Activated T-helper 1 cell treated with anti-CD3 and anti-CD28 coated beads, Interleukin-12 subunit alpha, Interleukin-12 subunit beta, Interleukin-2, Interleukin-4 antibody, amounts not matched to agents 30 ng/mL and 10 ng/mL and 1 ng/mL, durations not matched to agents 14 hours and 24 hours and 36 hours (primary cell): ENCODE measurements at regions not wholly inside any gene's neighbourhood (a gene's known extent, or its start where the extent isn't known, plus 50 kb on each side); places are given as distances from the start of the nearest gene placed in this dataset.

Experiments
- DNase-seq: peaks from one replicate; pipeline ENCODE4 v3.0.0; 2021; ENCODE audit warnings: low spot score
- H3K27ac Mint-ChIP-seq: one replicate; pipeline ENCODE4 v1.8.0; 2021; ENCODE audit warnings: mild to moderate bottlenecking, mixed read lengths
- H3K27me3 Mint-ChIP-seq: one replicate; pipeline ENCODE4 v1.8.0; 2022; ENCODE audit warnings: mild to moderate bottlenecking, moderate library complexity, mixed read lengths; ENCODE audit not compliant: insufficient read depth
- H3K36me3 Mint-ChIP-seq: one replicate; pipeline ENCODE4 v1.8.0; 2021; ENCODE audit warnings: low read depth, mixed read lengths
- H3K4me1 Mint-ChIP-seq: one replicate; pipeline ENCODE4 v1.8.0; 2021; ENCODE audit warnings: low read depth, mixed read lengths
- H3K4me3 Mint-ChIP-seq: one replicate; pipeline ENCODE4 v1.8.0; 2021; ENCODE audit warnings: mild to moderate bottlenecking, moderate library complexity, mixed read lengths
- H3K9me3 Mint-ChIP-seq: one replicate; pipeline ENCODE4 v1.8.0; 2021; ENCODE audit warnings: mixed read lengths
- intact Hi-C: fragments of 100-400 bp; cut with micrococcal nuclease; formaldehyde crosslinking; loops from one replicate; pipeline ENCODE4 v1.15.1; 2024

GRCh38 chr5:8188874-8189565 lies 320.1 kb downstream of the MTRR start:
- H3K4me1 Mint-ChIP-seq = no peaks in the 10 kb centered on the region
- H3K27me3 Mint-ChIP-seq = no peaks in the 10 kb centered on the region
- no peaks in the 10 kb centered on the region for H3K36me3 Mint-ChIP-seq
- intact Hi-C loops = no loop called here
- no peak overlapping the region for H3K27ac Mint-ChIP-seq
- no peak overlapping the region for H3K4me3 Mint-ChIP-seq
- no peak for DNase-seq
- H3K9me3 Mint-ChIP-seq = peaks cover 7% of the 10 kb centered on the region

GRCh38 chr5:8192840-8193239 lies 323.9 kb downstream of the MTRR start:
- H3K36me3 Mint-ChIP-seq = no peaks in the 10 kb centered on the region

GRCh38 chr5:8196061-8196460 lies 327.1 kb downstream of the MTRR start:
- no peaks in the 10 kb centered on the region for H3K4me1 Mint-ChIP-seq
- no peak for DNase-seq
- H3K27ac Mint-ChIP-seq = no peak overlapping the region
- H3K4me3 Mint-ChIP-seq = no peak overlapping the region
- intact Hi-C loops = no loop called here
- no peaks in the 10 kb centered on the region for H3K27me3 Mint-ChIP-seq
- peaks cover 7% of the 10 kb centered on the region for H3K9me3 Mint-ChIP-seq
- no peaks in the 10 kb centered on the region for H3K36me3 Mint-ChIP-seq

More at GRCh38 chr5:8192840-8193239, 323.9 kb downstream of the MTRR start:
- H3K4me1 Mint-ChIP-seq = no peaks in the 10 kb centered on the region
- H3K4me3 Mint-ChIP-seq = no peak overlapping the region
- no peak for DNase-seq
- H3K9me3 Mint-ChIP-seq = peaks cover 7% of the 10 kb centered on the region
- no peak overlapping the region for H3K27ac Mint-ChIP-seq
- intact Hi-C loops = no loop called here
- no peaks in the 10 kb centered on the region for H3K27me3 Mint-ChIP-seq

- no peak for DNase-seq
- Mint-ChIP-seq H3K36me3 (no peaks in the 10 kb centered on the region), H3K27ac (no peak overlapping the region), H3K4me1 (no peaks in the 10 kb centered on the region), H3K27me3 (no peaks in the 10 kb centered on the region), H3K4me3 (no peak overlapping the region), H3K9me3 (peaks cover 3% of the 10 kb centered on the region)
- intact Hi-C loops = no loop called here
These were observed 339.4 kb downstream of the MTRR start for GRCh38 chr5:8208307-8208706.

GRCh38 chr5:8209500-8209899 lies 340.6 kb downstream of the MTRR start:
- Mint-ChIP-seq H3K27ac (no peak overlapping the region), H3K4me1 (no peaks in the 10 kb centered on the region), H3K9me3 (peaks cover 3% of the 10 kb centered on the region), H3K27me3 (no peaks in the 10 kb centered on the region), H3K4me3 (no peak overlapping the region), H3K36me3 (no peaks in the 10 kb centered on the region)
- DNase-seq = no peak
- intact Hi-C loops = no loop called here

DNA sequence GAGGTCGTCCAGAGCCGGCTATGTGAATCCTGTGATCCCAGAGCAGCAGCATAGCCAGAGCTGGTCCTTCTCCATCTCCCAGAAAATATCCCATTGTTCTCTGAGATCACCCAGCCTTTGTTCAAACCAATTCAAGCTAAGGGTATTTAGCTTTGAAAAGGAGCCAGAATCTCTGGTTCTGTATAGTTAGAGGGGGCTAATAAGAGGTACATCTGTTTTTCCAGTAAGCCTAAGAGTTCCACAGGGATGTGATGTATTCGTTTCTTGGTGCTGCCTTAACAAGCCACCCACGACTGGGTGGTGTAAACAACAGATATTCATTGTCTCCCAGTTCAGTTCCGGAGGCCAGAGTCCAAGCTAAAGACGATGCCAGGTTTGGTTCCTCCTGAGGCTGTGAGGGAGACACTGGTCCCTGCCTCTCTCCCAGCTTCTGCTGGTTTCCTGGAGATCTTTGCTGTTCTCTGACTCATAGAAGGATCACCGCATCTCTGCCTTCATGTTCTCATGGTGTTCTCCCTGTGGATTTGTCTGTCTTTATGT lies 344.8 kb downstream of the MTRR start:
- no peaks in the 10 kb centered on the region for H3K4me1 Mint-ChIP-seq
- no peak for DNase-seq
- intact Hi-C loops = no loop called here
- H3K4me3 Mint-ChIP-seq = no peak overlapping the region
- no peak overlapping the region for H3K27ac Mint-ChIP-seq
- H3K36me3 Mint-ChIP-seq = no peaks in the 10 kb centered on the region
- no peaks in the 10 kb centered on the region for H3K27me3 Mint-ChIP-seq
- H3K9me3 Mint-ChIP-seq = peaks cover 3% of the 10 kb centered on the region

- no peaks in the 10 kb centered on the region for H3K36me3 Mint-ChIP-seq
- intact Hi-C loops = no loop called here
- no peaks in the 10 kb centered on the region for H3K27me3 Mint-ChIP-seq
- no peak overlapping the region for H3K4me3 Mint-ChIP-seq
- H3K9me3 Mint-ChIP-seq = no peaks in the 10 kb centered on the region
- no peak overlapping the region for H3K27ac Mint-ChIP-seq
- no peaks in the 10 kb centered on the region for H3K4me1 Mint-ChIP-seq
- no peak for DNase-seq
These were observed 348.0 kb downstream of the MTRR start for GRCh38 chr5:8216921-8217320.

- Mint-ChIP-seq H3K27me3 (no peaks in the 10 kb centered on the region), H3K27ac (no peak overlapping the region), H3K4me1 (no peaks in the 10 kb centered on the region), H3K36me3 (no peaks in the 10 kb centered on the region), H3K4me3 (no peak overlapping the region), H3K9me3 (peaks cover 7% of the 10 kb centered on the region)
- no peak for DNase-seq
- intact Hi-C loops = no loop called here
These were observed 357.2 kb downstream of the MTRR start for GRCh38 chr5:8226148-8226547.

DNA sequence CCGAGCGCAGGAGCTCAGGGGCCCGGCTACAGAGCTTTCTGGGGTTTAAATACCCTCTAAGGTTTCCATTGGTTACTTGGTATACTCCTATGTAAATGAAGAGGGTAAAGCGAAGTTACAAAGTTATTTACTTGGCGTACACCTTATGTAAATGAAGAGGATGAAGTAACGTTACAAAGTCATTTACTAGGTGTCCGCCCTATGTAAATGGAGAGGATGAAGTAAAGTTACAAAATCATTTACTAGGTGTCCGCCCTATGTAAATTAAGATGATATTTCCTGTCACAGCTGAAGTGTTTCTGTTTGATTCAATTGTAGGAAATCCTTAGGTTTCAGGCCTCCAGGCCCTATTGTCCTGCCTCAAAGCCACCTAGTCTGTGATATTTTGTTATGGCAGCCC lies 358.2 kb downstream of the MTRR start:
- Mint-ChIP-seq H3K4me3 (no peak overlapping the region), H3K4me1 (no peaks in the 10 kb centered on the region), H3K27ac (no peak overlapping the region), H3K36me3 (no peaks in the 10 kb centered on the region), H3K27me3 (no peaks in the 10 kb centered on the region), H3K9me3 (peaks cover 7% of the 10 kb centered on the region)
- intact Hi-C loops = no loop called here
- DNase-seq = no peak

DNA sequence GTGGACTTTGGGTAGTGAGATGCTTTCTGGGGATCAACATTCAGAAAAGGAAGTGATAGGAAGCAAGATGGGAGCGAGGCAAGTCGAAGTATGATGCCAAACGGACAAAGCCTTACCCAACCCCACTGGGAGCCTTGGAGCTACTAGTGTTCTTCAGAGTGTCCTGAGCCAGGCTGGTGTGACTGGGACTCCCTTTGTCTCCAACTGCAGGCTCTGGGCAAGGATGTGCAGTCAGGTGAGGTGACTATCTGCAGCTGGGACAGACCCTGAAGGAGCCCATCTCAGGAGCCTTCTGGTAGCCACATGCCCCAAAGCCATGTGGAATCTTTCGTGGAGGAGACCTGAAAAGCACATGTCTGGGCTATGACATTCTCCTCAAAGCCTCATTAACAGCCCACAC lies 360.6 kb downstream of the MTRR start:
- Mint-ChIP-seq H3K36me3 (no peaks in the 10 kb centered on the region), H3K4me3 (no peak overlapping the region), H3K4me1 (no peaks in the 10 kb centered on the region), H3K27me3 (no peaks in the 10 kb centered on the region), H3K27ac (no peak overlapping the region), H3K9me3 (no peaks in the 10 kb centered on the region)
- no peak for DNase-seq
- intact Hi-C loops = no loop called here

DNA sequence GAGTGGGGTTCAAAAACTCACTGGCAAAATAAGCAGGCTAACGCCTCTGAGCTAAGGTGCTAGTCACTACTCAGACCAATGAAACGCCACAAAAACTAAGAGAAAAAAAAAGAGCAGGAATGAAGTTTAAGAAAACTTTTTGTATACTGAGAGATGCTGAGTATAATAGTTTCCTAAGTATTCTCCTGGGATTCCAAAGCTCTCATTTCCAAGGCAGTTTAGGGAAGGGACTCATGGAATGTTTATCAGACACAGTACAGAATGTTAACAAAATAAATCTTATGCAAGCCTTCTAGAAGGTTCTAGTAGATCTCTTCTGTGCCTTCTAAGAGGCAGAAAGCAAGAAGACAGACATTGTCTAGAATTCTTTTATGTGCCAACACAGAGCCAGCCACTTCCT lies 361.9 kb downstream of the MTRR start:
- H3K27me3 Mint-ChIP-seq = no peaks in the 10 kb centered on the region
- H3K27ac Mint-ChIP-seq = no peak overlapping the region
- no peak overlapping the region for H3K4me3 Mint-ChIP-seq
- no peak for DNase-seq
- H3K4me1 Mint-ChIP-seq = no peaks in the 10 kb centered on the region
- no peaks in the 10 kb centered on the region for H3K36me3 Mint-ChIP-seq
- no peaks in the 10 kb centered on the region for H3K9me3 Mint-ChIP-seq
- intact Hi-C loops = no loop called here

DNA sequence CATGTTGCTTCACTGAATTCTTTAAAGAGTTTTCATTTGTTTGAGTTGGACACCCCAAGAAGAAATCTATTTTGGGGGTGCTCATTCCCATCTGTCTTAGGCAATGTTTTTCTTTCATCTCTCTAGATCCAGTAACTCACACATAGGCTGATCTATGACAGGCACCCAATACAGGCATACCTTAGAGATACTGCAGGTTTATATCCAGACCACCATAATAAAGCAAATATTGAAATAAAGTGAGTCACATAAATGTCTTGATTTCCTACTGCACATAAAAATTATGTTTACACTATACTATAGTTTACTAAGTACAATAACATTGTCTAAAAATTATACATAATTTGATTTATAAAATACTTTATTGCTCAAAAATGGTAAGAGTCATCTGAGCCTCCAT lies 364.5 kb downstream of the MTRR start:
- Mint-ChIP-seq H3K4me1 (no peaks in the 10 kb centered on the region), H3K9me3 (peaks cover 13% of the 10 kb centered on the region), H3K27ac (no peak overlapping the region), H3K4me3 (no peak overlapping the region), H3K36me3 (no peaks in the 10 kb centered on the region), H3K27me3 (no peaks in the 10 kb centered on the region)
- intact Hi-C loops = no loop called here
- no peak for DNase-seq

GRCh38 chr5:8234179-8234770 lies 365.3 kb downstream of the MTRR start:
- intact Hi-C loops = no loop called here
- H3K27me3 Mint-ChIP-seq = no peaks in the 10 kb centered on the region

More at GRCh38 chr5:8234179-8234770, 365.3 kb downstream of the MTRR start:
- no peak overlapping the region for H3K4me3 Mint-ChIP-seq
- no peak for DNase-seq
- H3K36me3 Mint-ChIP-seq = no peaks in the 10 kb centered on the region
- no peak overlapping the region for H3K27ac Mint-ChIP-seq
- no peaks in the 10 kb centered on the region for H3K4me1 Mint-ChIP-seq
- peaks cover 13% of the 10 kb centered on the region for H3K9me3 Mint-ChIP-seq
